Caco-2 (cell line): ENCODE measurements at regions not wholly inside any gene's neighbourhood (a gene's known extent, or its start where the extent isn't known, plus 50 kb on each side); places are given as distances from the start of the nearest gene placed in this dataset.

Experiments used
- BruUV-seq: library from RNA; stranded (reverse); fragments of 400-500 nt; replicated peaks from 2 replicates; lab custom pipeline; 2021; lab: Mats Ljungman, UMichigan
- CTCF ChIA-PET: fragments of 300-600 bp; sonication (Branson Sonifier 250); formaldehyde crosslinking; loops from one replicate; lab custom pipeline; 2022; ENCODE audit warnings: antibody characterized with exemption; lab: Charles Lee
- POLR2A ChIA-PET: fragments of 300-600 bp; sonication (Branson Sonifier 250); formaldehyde crosslinking; loops from one replicate; lab custom pipeline; 2022; ENCODE audit warnings: antibody characterized with exemption; lab: Charles Lee
- DNase-seq, 2 experiments: peaks; one replicate each; pipeline versions ENCODE4 v3.0.0 to v3.0.0-alpha.2; 2020 to 2022
- H3K27me3 ChIP-seq: replicated peaks from 2 replicates; pipeline ENCODE4 v1.6.0; 2011; ENCODE audit warnings: low read length; ENCODE audit not compliant: control insufficient read depth, insufficient read depth
- H3K36me3 ChIP-seq: 2 replicates; pipeline ENCODE4 v1.5.1; 2011; ENCODE audit warnings: low read length; ENCODE audit not compliant: control insufficient read depth, insufficient read depth
- H3K4me1 ChIP-seq: fragments of 250-450 bp; sonication (Bioruptor Pico); 2 replicates; pipeline ENCODE4 v1.5.1; 2020; ENCODE audit warnings: mild to moderate bottlenecking
- H3K4me3 ChIP-seq: 2 replicates; pipeline ENCODE4 v1.5.1; 2011; ENCODE audit warnings: low read depth, mild to moderate bottlenecking, control low read depth, low read length
- H3K9me3 ChIP-seq: fragments of 250-450 bp; sonication (Bioruptor Pico); 2 replicates; pipeline ENCODE4 v1.5.1; 2020; ENCODE audit warnings: mild to moderate bottlenecking, moderate library complexity
- H3K27ac Mint-ChIP-seq: one replicate; pipeline ENCODE4 v1.8.0; 2022; ENCODE audit warnings: mixed read lengths; ENCODE audit not compliant: unreplicated experiment
- H3K27me3 Mint-ChIP-seq: one replicate; pipeline ENCODE4 v1.8.0; 2022; ENCODE audit warnings: mixed read lengths; ENCODE audit not compliant: insufficient read depth, unreplicated experiment
- H3K36me3 Mint-ChIP-seq: one replicate; pipeline ENCODE4 v1.8.0; 2022; ENCODE audit warnings: mild to moderate bottlenecking, mixed read lengths; ENCODE audit not compliant: insufficient read depth, unreplicated experiment
- H3K4me1 Mint-ChIP-seq: one replicate; pipeline ENCODE4 v1.8.0; 2022; ENCODE audit warnings: low read depth, mixed read lengths; ENCODE audit not compliant: unreplicated experiment
- H3K4me3 Mint-ChIP-seq: one replicate; pipeline ENCODE4 v1.8.0; 2022; ENCODE audit warnings: mild to moderate bottlenecking, moderate library complexity, mixed read lengths; ENCODE audit not compliant: unreplicated experiment
- H3K9me3 Mint-ChIP-seq: one replicate; pipeline ENCODE4 v1.8.0; 2022; ENCODE audit warnings: mixed read lengths; ENCODE audit not compliant: unreplicated experiment
- intact Hi-C: fragments of 100-400 bp; cut with micrococcal nuclease; formaldehyde crosslinking; loops from one replicate; pipeline ENCODE4 v1.10.0; 2022; ENCODE audit not compliant: unreplicated experiment
- TF ChIP-seq, protein P1 (sequence below), 2 experiments: fragments of 200-600 bp in 1 of 2; IDR thresholded peaks; 1 replicate in 1 of 2; 2 replicates in 1 of 2; pipeline versions ENCODE4 v1.5.1 to v1.8.0; 2011 to 2022; ENCODE audit warnings: antibody characterized with exemption in 1 of 2, control low read depth in 1 of 2, inconsistent platforms in 1 of 2, low read depth in 1 of 2, low read length in 1 of 2, mild to moderate bottlenecking in 1 of 2, moderate library complexity in 1 of 2; ENCODE audit not compliant: insufficient read depth in 1 of 2, severe bottlenecking in 1 of 2, unreplicated experiment in 1 of 2

DNA sequence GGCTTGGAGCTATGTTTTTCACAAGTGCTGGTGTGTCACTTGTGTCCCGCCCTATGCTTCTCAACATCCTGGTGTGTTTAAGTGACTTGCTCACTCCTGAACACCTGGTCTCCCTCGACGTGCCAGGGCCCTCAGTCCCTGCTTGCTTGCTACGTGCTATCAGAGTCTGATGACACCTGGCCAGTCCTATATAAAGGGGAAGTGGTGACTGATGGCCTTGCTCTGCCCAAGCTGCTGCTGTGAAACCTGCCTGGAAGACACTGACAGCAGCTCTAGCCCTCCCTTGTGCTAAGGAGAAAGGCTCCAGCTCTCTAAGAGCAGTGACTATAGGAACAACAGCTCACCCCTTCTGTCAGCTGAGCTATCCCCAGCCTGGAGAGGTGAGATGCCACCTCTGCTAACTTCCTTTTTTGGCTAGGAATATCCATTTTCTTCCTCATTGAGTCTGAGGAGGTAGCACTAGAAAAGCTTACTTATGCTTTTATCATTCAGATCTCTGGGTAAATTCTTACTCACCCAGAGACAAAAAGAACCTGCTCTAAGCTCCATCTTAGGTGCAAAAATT, 77.2 kb upstream of the PLXNA4 start:
- Histone ChIP-seq H3K4me3 (no peak overlapping the region), H3K36me3 (no peaks in the 10 kb centered on the region), H3K27me3 (no peaks in the 10 kb centered on the region; the same call in 1 of the 2 replicates), H3K9me3 (no peaks in the 10 kb centered on the region), H3K4me1 (no peaks in the 10 kb centered on the region)
- intact Hi-C loops = no loop called here
- Mint-ChIP-seq H3K9me3 (peaks cover 13% of the 10 kb centered on the region), H3K36me3 (no peaks in the 10 kb centered on the region), H3K27ac (no peak overlapping the region), H3K27me3 (peaks cover 11% of the 10 kb centered on the region), H3K4me1 (peaks cover 11% of the 10 kb centered on the region), H3K4me3 (no peak overlapping the region)
- TF ChIP-seq, protein P1, sequence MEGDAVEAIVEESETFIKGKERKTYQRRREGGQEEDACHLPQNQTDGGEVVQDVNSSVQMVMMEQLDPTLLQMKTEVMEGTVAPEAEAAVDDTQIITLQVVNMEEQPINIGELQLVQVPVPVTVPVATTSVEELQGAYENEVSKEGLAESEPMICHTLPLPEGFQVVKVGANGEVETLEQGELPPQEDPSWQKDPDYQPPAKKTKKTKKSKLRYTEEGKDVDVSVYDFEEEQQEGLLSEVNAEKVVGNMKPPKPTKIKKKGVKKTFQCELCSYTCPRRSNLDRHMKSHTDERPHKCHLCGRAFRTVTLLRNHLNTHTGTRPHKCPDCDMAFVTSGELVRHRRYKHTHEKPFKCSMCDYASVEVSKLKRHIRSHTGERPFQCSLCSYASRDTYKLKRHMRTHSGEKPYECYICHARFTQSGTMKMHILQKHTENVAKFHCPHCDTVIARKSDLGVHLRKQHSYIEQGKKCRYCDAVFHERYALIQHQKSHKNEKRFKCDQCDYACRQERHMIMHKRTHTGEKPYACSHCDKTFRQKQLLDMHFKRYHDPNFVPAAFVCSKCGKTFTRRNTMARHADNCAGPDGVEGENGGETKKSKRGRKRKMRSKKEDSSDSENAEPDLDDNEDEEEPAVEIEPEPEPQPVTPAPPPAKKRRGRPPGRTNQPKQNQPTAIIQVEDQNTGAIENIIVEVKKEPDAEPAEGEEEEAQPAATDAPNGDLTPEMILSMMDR (IDR thresholded peaks at IDR 0.05; ENCODE audit: insufficient read depth in 1 of 2, low read depth in 1 of 2, low read length in 1 of 2, severe bottlenecking in 1 of 2, unreplicated experiment in 1 of 2) = no peak
- DNase-seq = no peak
- CTCF ChIA-PET = no interaction called here
- BruUV-seq = no TSS peak
- POLR2A ChIA-PET = no interaction called here

DNA sequence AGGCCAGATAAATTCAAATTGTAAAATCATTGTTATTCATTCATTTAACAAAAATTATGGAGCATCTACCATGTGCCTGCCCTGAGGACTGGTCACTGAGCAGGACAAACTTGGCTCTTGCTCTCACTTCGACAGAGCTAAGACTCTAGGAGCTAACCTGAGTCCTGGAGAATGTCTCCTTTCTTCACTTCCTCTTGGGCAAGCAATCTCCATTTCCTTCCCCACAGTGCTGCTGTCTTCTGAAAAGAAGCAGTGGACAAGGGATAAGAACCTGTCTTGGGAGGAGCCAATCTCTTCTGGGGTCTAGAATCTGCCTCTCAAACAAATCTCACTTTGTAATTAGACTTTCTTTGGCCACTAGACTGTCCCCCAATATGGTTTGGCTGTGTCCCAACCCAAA, 76.2 kb upstream of the PLXNA4 start:
- H3K27me3 Mint-ChIP-seq = peaks cover 9% of the 10 kb centered on the region
- CTCF ChIA-PET = no interaction called here
- no TSS peak for BruUV-seq

DNA sequence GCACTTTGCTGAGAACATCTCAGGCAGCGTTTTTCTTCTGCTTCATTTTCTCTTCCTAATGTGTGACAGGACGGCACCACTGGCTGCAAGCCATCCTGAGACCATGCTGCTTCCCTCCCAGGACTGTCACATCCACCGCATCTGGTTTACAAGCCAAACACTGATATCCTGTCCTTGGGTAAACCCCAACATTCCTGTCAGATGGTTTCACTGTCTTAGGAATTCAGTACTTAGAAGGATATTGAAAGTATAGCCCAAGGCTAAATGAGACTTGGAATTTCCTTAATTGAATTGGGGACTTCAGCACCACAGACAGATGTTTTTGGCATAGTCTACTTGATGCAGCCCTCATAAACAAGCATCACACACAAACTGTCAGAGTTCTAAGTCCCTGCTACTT, 74.2 kb upstream of the PLXNA4 start:
- no peaks in the 10 kb centered on the region for H3K9me3 Mint-ChIP-seq
- H3K36me3 Mint-ChIP-seq = no peaks in the 10 kb centered on the region
- TF ChIP-seq, protein P1 (IDR thresholded peaks at IDR 0.05; ENCODE audit: insufficient read depth in 1 of 2, low read depth in 1 of 2, low read length in 1 of 2, severe bottlenecking in 1 of 2, unreplicated experiment in 1 of 2) = no peak
- Histone ChIP-seq H3K4me3 (no peak overlapping the region), H3K36me3 (no peaks in the 10 kb centered on the region), H3K9me3 (no peaks in the 10 kb centered on the region), H3K4me1 (no peaks in the 10 kb centered on the region), H3K27me3 (no peaks in the 10 kb centered on the region; the same call in 1 of the 2 replicates)
- no peak overlapping the region for H3K27ac Mint-ChIP-seq
- H3K4me1 Mint-ChIP-seq = peaks cover 10% of the 10 kb centered on the region
- POLR2A ChIA-PET = no interaction called here
- intact Hi-C loops = no loop called here
- peaks cover 6% of the 10 kb centered on the region for H3K27me3 Mint-ChIP-seq
- BruUV-seq = no TSS peak
- DNase-seq = peak in 1 of 2 experiments; percentile 6
- no peak overlapping the region for H3K4me3 Mint-ChIP-seq
- CTCF ChIA-PET = no interaction called here

More for the DNA sequence above, 76.2 kb upstream of the PLXNA4 start:
- Histone ChIP-seq H3K9me3 (no peaks in the 10 kb centered on the region), H3K4me1 (no peaks in the 10 kb centered on the region), H3K27me3 (no peaks in the 10 kb centered on the region; the same call in 1 of the 2 replicates), H3K36me3 (no peaks in the 10 kb centered on the region), H3K4me3 (no peak overlapping the region)
- DNase-seq = no peak
- TF ChIP-seq, protein P1 (IDR thresholded peaks at IDR 0.05; ENCODE audit: insufficient read depth in 1 of 2, low read depth in 1 of 2, low read length in 1 of 2, severe bottlenecking in 1 of 2, unreplicated experiment in 1 of 2) = no peak
- Mint-ChIP-seq H3K4me3 (no peak overlapping the region), H3K27ac (no peak overlapping the region), H3K4me1 (peaks cover 11% of the 10 kb centered on the region), H3K9me3 (peaks cover 4% of the 10 kb centered on the region), H3K36me3 (no peaks in the 10 kb centered on the region)
- intact Hi-C loops = no loop called here
- POLR2A ChIA-PET = no interaction called here
